GM23248 (cell line): ENCODE measurements at regions not wholly inside any gene's neighbourhood (a gene's known extent, or its start where the extent isn't known, plus 50 kb on each side); places are given as distances from the start of the nearest gene placed in this dataset.

Experiments used
- EZH2 ChIP-seq: fragments of 200-600 bp; sonication (generic); IDR thresholded peaks from 2 replicates; pipeline ENCODE4 v1.6.1; 2018; ENCODE audit warnings: antibody characterized with exemption, mild to moderate bottlenecking; ENCODE audit not compliant: insufficient read depth, poor library complexity, severe bottlenecking
- EZH2phosphoT487 ChIP-seq: fragments of 200-600 bp; sonication (generic); IDR thresholded peaks from 2 replicates; pipeline ENCODE4 v1.6.1; 2018; ENCODE audit warnings: antibody characterized with exemption, moderate library complexity, mild to moderate bottlenecking, low read depth; ENCODE audit not compliant: insufficient read depth

DNA sequence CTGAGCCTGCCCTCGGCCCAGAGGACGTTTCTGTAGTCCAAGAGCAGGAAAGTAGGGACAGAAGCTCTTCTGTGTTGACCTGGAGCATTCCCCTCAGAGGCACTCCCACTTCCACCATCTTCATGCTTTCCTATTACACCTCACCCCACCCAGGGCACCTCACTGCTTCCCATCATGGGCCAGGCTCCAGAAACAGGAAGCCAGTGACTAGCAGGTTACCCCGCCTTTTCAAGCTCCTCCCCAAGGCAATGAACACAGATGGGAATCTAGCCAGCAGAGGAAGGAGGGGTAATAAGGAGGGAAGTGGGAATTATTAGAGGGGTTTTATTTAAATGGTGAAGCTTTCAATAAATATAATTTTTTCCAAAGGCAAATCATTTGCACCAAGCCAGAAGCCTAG lies 308.8 kb upstream of the MGAT5 start:
- TF ChIP-seq EZH2phosphoT487, result no peak
- no peak for TF ChIP-seq EZH2
